NCI-H146 treated with DMSO at 0.1 percent for 48 hours (cell line): ENCODE measurements at regions not wholly inside any gene's neighbourhood (a gene's known extent, or its start where the extent isn't known, plus 50 kb on each side); places are given as distances from the start of the nearest gene placed in this dataset.

Experiments
- DNase-seq: peaks from one replicate; lab custom pipeline; 2025; ENCODE audit not compliant: unreplicated experiment; lab: John Stamatoyannopoulos, UW

DNA sequence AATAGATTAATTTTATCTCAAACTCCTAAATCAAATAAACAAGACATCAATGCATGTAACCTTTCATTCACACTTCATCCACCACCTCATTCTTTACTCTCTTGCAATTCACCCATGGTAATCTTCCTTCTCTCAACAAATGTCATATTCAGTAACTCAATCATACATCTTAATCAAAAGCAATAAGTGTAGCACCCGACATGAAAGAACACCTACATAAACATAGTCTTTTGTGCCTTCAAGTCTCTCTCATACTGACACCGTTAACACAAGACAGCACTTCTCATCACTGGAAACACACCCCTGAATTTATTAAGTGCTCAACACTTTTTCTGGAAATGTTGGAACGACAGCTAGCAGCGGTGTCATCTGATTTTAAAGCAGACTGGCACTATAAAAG lies 225.9 kb downstream of the TTLL7 start:
- no peak for DNase-seq

DNA sequence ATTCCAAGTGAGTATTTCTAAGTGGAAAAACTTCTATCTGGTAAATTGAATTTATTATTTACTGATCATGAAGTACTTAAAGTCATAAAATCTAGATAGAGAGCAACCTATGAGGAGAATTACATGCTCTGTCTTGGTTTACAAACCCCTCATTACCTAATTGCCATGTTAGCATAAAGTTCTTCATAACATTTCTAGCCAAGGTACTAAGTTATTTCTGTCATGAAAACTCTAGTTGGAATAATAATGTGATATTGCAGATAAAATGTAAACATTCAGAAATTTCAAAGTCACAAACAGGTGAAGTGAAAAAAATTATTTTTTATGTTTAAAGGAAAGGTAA lies 228.6 kb downstream of the TTLL7 start:
- no peak for DNase-seq

DNA sequence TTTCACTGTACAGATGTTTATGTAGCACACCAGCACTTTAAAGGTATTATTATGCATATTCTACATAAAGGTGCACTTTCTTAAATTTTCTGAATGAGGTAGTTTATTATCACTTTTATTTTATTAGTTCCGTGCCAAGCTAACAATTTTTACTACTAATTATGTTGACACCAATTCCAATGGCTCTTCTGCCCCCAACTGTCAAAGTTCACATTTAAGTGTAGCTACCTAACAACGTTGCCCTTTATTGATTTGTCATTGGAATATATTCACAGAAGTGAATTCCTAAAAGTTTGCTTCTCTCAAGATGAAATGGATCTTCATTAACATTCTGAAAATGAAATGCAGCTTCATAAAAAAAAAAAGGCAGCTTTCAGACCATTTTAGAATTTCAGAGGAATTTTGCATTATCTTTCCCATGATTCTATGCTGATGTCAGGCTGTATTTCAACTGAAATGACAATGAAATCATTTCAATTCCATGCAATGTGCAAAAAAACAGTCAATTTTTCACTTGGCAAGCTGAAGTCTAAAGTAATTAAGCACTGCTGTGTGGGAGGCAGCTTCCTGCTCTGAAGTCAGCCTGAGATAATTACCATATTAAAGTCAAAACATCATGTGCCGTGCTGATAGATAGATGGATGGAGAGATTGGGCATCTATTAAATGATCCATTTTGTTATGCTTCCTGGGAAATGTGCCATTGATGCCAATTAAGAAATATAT lies 229.2 kb downstream of the TTLL7 start:
- no peak for DNase-seq

DNA sequence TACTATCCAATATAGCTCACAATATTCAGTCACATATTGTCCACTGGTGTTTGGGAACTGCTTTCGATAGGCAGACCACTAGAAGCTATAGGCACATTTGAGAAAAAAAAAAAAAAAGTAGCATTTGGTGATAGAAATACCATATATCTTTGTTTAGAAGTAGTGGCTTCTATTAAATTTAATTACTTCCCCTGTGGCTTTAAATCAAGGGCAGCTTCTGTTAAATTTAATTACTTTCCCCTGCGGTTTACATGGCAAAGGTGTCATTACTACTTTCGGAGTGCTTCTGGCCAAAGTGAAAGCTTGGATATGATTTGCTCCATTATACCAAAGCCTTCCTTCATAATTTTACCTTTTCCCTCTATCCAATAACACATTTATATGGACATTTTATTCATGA lies 229.9 kb downstream of the TTLL7 start:
- DNase-seq, result no peak

DNA sequence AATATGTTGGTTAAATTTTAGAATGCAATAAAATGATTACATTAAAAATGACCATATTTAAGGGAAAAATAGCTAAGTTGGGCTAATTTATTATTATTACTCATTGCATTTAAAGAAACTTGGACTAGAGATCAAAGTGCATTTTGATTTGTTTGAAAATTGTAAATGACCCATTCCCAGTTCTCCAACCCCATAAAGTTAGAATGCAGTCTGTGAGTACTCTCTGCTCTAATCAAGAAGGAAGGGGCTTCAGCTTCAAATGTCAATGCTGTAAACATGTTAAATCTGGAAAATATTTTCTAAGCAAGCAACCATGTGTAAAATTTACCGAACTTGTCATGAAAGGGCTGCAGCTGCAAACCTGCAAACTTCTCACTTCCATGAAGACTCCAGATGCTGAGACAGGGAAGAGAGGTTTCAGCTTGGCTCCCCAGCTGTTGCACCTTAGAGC lies 232.7 kb downstream of the TTLL7 start:
- DNase-seq, result no peak

DNA sequence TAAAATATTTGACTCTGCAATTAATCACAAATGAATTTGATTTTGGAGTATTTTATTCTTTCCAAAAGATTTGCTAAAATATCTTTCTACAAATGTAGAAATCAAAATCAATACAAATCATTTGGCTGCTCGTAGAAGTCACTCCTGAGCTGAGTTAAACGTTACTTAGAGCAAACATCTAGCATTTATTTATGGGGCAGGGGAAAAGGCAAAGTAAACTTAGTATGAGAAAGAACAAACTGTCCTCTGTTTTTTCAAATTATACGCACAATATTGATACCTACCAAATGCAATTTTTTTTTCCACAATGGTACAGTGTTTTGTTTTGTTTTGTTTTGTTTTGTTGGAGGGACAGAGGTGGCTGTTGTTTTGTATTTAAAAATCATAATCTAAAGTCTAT lies 233.8 kb downstream of the TTLL7 start:
- no peak for DNase-seq

DNA sequence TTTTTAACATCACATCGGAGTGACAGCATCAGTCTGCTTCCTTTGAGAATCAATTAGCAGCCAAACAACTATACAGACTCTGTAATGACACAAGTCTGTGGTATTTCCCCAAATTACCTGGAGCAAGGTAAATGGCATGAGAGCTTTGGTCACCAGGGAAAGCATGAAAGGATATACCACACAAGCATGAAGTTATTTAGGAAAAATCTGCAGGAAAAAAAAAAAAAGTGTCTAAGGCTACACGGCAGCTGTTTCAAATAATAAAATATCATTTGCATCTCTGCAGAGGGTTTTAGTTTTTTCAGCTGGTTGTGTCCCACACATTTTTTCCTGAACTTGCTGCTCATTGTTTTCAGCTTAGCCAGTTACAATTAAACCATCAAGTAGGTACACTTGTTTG lies 234.7 kb downstream of the TTLL7 start:
- no peak for DNase-seq

DNA sequence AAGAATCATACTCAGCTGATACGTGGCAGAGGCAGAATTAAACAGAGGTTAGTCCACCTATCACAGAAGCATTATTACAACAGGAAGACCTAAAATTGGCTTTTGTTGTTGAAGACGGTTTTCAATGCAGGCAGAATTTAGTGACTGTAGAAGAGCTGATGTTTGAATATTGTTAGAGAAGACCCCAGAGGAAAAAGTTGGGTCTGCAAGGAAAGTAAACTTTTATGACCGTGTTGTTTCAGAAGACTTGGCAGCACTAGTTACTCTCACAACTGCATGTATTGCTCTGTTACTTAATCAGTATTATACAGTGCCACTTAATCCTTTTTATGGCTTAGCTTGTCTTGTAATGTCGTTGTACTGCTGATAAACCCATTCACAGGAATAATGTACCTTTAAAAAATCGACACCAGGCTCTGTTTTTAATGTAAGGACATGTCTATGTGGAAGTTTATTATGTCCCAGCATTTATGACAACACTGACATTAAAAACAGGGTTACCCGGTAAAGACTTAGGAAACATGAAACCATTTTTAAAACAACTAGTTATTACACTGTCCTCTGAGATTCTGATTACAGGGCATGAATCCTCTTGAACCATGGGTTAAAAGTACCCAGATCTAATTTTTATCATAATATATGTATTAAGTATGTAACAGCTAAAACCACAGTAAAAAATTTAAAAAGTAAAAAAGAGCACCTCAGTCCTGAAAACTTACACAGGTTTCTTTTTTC lies 235.4 kb downstream of the TTLL7 start:
- DNase-seq, result no peak

DNA sequence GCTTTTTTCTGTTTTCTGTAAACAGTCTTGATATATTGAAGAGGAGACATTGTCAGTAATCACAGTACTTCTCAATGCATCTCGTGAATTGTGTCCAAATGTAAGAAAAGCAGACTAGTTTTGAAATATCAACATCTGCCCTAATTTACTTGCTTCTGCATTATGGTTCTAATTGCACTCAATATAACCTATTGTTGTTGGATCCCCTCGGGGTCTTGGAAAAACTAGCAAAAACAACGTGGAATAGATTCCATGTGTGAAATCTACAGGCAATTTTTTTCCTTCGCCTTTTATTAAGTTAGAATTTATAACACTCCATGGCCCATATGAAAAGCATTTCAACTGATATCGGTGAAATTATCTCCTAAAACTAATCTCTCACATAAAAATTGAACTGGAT lies 236.5 kb downstream of the TTLL7 start:
- no peak for DNase-seq

DNA sequence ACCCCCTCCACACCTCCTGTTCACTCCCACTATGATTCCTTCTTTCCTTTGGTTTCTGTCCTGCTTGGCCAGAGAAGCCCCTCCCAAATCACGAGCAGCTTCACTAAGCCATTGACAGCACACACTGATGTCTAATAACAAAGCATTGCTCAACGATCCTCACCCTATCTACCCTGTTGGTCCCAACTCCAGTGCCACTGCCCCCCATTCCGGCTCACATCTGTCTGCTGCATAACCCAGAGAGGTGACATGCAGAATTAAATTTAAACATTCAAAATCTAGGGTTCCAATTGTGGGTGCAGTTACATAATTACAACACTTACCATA lies 236.9 kb downstream of the TTLL7 start:
- no peak for DNase-seq

DNA sequence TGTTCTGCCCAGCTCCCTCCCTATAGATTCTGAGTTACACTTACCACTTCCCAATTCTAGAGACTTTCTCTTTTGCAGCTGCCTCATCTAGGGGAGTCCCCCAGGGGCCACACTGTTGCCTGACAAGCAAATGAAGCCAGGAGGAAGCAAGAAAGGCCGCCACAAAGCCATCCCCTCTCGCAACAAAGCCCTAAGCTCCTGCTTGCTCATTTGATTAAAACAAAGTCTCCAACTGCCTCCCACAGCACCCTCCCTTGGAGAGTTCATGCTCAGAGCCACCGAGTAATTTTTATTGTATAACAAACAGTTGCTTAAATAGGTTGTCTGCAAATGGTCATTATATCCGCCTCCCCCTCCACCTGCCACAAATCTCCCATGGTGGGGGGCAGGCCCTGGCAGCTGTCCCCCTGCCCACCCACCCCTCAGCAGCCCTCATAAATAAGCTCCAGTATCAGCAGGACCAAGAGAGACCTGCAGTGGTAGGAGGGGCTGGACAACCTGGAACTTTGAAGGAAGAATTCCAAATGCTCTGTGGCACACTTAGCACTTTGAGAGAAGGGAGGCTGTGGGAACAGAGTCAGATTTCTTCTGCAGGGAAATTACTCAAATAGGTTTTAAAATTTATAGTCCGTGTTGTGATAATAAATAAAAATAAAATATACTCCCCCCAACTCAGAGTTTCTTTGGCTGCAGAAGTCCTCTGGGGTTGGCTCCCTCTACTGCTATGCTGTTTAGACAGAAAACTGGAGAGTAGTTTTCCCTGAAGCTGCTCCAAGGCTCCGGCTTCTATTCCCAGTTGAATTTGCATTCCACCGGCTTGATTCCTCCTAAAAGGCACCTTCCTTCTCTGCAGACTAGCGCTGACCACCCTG lies 237.5 kb downstream of the TTLL7 start:
- DNase-seq, result peak; percentile 34

DNA sequence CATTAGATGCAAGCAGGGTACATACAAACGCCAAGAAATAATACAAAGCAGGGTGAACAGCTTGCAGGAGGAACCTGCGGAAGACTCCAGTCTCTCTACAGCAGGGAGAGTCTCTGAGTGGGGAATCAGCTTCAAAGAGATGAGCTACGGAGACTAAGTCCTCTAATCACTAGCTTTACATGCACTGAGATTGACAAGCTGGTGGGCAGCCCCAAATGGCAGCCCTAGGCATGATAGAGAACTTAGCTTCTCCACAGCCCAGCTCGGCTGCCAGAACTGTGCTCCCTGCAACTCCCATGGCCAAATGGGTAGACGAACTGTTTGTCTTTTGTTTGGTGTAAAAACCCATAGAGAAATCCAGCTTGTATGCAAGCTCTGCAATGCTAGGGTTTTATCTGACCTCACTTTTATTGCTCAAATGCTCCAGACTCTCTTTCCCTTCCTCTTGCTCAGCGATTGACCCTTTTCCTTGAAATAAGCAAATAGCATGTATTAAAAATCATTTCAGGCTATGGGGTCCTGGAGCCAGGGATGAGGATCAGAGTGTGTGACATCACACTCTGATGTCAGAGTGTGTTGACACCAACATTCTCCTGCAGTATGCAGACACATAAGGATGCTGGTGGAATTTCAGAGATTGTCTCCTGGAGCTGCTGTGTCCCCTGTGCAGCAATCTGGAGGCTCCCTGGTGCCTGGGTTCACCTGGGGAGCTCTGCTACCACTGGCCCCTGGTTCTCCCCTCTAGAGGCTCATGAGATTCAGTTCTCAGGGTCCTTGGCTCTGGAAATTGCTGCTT lies 238.5 kb downstream of the TTLL7 start:
- DNase-seq, result no peak

DNA sequence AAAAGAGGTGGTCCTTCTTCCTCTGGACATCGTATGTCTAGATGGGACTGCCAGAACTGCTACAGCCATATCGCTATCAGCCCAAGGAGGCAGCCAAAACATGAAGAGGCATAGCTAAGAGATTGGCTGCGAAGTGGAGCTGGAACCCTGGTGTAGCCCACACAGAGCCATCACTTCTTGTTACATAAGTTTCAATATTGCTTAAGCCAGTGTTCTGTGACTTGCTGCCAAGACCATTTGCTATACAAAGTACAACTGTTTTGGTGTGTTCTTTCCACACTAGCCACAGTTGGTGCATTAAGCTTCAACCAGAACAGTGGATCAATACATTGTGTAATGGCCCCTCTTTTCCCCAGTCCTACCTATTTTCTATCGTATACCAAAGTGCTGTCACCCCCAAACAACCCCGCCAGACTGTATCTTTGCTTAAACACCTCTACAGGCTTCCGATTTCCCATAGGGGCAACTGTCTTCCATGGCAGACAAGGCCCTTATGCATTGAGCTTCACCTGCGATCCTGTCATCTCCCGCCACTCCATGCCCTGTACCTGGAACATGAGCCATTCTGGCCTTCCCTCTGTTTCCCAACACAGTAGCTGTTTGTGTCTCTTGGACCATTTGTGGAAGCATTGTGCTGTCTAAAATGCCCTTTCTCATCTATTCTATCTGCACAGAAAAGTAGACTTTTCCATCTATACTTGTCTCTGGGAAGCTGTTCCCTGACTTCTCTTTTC lies 241.8 kb downstream of the TTLL7 start:
- no peak for DNase-seq

DNA sequence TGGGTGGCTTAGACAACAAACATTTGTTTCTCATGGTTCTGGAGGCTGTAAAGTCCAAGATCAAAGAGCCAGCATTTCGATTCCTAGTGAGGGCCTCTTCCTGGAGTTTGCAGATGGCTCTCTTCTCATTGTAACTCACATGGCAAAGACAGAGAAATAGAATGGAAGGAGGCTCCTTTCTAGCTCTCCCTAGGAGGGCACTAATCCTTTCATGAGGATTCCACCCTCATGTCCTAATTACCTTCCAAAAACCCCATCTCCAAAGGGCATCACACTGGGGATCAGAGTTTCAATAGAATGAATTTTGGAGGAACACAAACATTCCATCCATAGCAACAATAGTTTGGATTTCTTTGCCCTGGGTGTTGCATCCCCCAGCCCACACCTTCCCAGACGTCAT lies 247.3 kb downstream of the TTLL7 start:
- DNase-seq, result no peak

DNA sequence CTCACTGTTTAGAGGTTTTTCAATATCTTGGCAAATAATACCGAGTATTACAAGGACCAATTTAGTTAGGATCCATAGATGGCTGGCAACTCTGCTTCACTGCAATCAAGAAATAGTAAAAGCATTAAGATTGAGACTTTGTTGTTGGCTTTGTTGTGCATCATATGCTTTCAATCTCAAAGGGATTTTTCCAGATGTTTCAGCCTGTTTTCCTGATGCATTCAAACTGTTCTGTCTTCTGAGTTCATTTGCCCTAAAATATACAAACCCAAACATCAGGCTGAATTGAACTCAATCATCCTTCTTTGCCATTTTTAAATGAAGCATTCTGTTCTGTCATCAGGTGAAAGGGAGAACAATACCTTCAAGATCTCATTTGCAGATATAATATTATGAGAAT lies 248.7 kb downstream of the TTLL7 start:
- DNase-seq, result no peak

DNA sequence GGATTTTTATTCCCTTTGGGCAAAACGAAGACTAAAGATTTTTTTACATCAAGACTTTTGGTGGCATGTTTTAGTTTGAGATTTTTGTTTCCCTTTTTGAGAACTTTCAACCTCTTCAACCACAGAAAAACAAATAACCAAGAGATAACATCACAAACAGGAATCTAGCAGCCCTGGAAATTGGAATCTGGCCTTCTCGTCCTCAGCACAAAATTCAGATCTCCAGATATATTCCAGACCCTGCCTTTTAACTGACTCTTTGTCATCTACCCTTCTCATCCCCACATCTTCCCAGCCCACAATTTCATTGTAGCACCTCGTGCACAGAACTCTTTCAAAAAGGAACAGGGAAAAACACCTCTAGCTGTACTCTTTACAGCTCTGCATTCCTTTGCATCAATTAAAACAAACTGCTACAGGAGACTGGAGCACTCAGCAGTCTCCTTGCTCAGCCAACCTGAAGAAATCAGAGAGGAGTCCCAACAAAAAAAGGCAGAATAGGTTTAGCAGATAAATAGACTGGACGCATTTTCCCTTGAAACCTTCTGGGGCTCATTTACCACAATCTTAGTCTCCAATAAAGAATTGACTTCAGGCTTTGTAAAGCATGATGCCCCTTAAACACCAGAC lies 251.0 kb downstream of the TTLL7 start:
- DNase-seq, result no peak

DNA sequence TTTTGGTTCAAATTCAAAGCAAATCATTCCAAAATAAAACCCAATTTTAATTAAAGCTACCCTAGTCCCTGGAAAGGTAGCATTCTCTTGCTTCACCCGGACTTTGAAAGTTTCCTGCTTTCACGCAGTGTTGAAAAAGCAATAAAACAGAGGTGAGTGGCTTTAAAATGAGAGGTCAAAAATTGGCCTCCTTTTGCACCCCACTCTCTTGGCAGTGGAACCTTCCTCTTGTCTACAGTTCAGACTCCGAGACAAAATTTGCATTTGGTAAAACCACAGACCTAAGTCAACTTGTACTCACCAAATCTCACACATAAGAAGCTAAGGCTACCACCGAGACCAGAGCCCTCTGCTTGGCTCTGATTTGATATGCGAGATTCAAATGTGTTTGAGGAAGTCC lies 252.7 kb downstream of the TTLL7 start:
- no peak for DNase-seq

DNA sequence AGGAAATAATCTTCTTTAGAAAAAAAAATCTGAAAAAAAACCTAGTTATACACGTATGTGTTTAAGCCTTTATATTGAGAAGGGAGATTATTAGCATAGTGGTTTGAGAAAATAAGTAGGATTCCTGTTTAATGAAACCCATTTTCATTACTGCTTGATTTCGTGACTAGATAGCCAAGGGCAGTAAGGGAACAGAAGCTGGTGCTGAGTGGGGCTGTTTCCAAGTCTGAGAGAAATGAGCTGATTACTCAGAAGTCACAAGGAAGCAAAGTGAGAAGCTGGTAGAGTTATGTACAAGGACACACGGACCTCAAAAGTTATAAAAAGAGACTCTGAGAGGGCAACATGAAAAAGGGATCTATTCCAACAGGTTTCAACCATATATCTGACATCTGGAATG lies 256.5 kb downstream of the TTLL7 start:
- no peak for DNase-seq

DNA sequence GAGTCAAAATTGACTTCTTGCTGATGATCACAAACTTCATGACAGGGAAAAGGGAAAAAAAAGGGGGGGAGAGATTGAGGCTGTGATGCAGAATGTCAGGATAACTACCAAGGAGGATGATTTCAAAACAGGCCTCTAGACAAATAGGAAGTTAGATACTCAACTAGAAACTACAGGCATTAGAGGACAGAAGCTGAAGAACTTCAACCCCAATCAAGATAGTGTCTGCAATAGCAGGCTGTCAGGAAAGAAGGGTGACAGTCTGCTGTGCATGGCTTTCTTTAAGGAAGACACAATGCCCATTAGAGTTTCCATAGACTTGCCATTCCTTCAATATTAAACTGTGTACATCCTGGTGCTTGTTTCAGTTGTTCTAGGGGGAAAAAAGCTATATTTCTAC lies 257.2 kb downstream of the TTLL7 start:
- DNase-seq, result no peak

DNA sequence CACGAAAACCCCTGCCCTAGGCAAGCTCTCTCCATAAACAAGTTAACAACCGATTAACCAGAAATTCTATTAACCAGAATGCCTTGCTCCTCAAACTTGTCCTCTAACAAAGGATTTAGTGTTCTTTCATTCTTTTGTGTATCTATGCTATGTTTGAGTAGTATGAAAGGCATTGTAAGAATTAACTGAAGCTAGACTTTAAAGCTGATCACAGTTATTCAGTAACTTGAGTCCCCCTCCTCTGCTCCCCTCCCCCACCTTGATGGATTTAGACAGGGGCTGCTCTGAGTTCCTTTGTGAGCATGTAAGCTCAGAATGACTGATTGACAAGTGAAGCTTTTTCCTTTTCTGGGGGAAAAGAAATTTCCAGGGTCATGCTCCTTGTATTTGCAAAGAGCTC lies 257.6 kb downstream of the TTLL7 start:
- no peak for DNase-seq
